ENCODE measurements at regions not wholly inside any gene's neighbourhood (a gene's known extent, or its start where the extent isn't known, plus 50 kb on each side); places are given as distances from the start of the nearest gene placed in this dataset.

- H3K36me3 ChIP-seq, result no peaks in the 10 kb centered on the region
- no peak overlapping the region for H3K27ac ChIP-seq
- no peak for TF ChIP-seq POLR2A (IDR thresholded peaks at IDR 0.05)
- TF ChIP-seq EP300 (IDR thresholded peaks at IDR 0.05), result no peak
- TF ChIP-seq CTCF (IDR thresholded peaks at IDR 0.05), result no peak
- H3K27me3 ChIP-seq, result no peaks in the 10 kb centered on the region
- H3K9me3 ChIP-seq, result no peaks in the 10 kb centered on the region
- H3K4me3 ChIP-seq, result no peak overlapping the region
- peak in 1 of 2 donors; percentile 59 for DNase-seq
- intact Hi-C loops (cut with DNase I; ENCODE audit: low total_unique reads), result no loop called here
- WGBS, 5 donors, result 57 to 68% (median 62%) methylated on average over 3 of the region's 3 CpGs
- peaks cover 0 to 10% (median 0%) of the 10 kb centered on the region in 4 donors for H3K4me1 ChIP-seq
These were observed 396.4 kb upstream of the TNP1 start for GRCh38 chr2:217256251-217256650.

GRCh38 chr2:217254111-217254510, 394.2 kb upstream of the TNP1 start:
- no peaks in the 10 kb centered on the region for H3K9me3 ChIP-seq
- WGBS, 5 donors, result 71 to 86% (median 81%) methylated on average over 2 of the region's 2 CpGs

GRCh38 chr2:217252181-217252580, 392.3 kb upstream of the TNP1 start:
- no peaks in the 10 kb centered on the region for H3K36me3 ChIP-seq
- TF ChIP-seq POLR2AphosphoS5 (IDR thresholded peaks at IDR 0.05) (no peak), POLR2A (IDR thresholded peaks at IDR 0.05) (no peak), EP300 (IDR thresholded peaks at IDR 0.05) (no peak), CTCF (IDR thresholded peaks at IDR 0.05) (no peak)
- H3K9me3 ChIP-seq, result no peaks in the 10 kb centered on the region
- H3K27ac ChIP-seq, result peak overlapping the region in 1 of 5 donors; percentile 84
- DNase-seq, result no peak
- 86 to 95% (median 94%) methylated on average over 4 of the region's 4 CpGs for WGBS, 5 donors
- intact Hi-C loops (cut with DNase I; ENCODE audit: low total_unique reads), result no loop called here
- H3K4me1 ChIP-seq, result peaks cover 10 to 48% (median 27%) of the 10 kb centered on the region in 4 donors
- peaks cover 0 to 5% (median 0%) of the 10 kb centered on the region in 3 donors for H3K27me3 ChIP-seq
- no peak overlapping the region for H3K4me3 ChIP-seq

More at GRCh38 chr2:217254111-217254510, 394.2 kb upstream of the TNP1 start:
- H3K4me1 ChIP-seq, result peaks cover 0 to 29% (median 12%) of the 10 kb centered on the region in 4 donors
- no peak overlapping the region for H3K4me3 ChIP-seq
- DNase-seq, result no peak
- TF ChIP-seq POLR2A (IDR thresholded peaks at IDR 0.05) (no peak), EP300 (IDR thresholded peaks at IDR 0.05) (no peak), POLR2AphosphoS5 (IDR thresholded peaks at IDR 0.05) (no peak), CTCF (IDR thresholded peaks at IDR 0.05) (no peak)
- no peaks in the 10 kb centered on the region for H3K36me3 ChIP-seq
- intact Hi-C loops (cut with DNase I; ENCODE audit: low total_unique reads), result no loop called here
- H3K27me3 ChIP-seq, result no peaks in the 10 kb centered on the region
- H3K27ac ChIP-seq, result no peak overlapping the region

- Histone ChIP-seq H3K9me3 (no peaks in the 10 kb centered on the region), H3K36me3 (no peaks in the 10 kb centered on the region), H3K27me3 (peaks cover 0 to 5% (median 0%) of the 10 kb centered on the region in 3 donors), H3K4me1 (peaks cover 10 to 43% (median 28%) of the 10 kb centered on the region in 4 donors), H3K27ac (peak overlapping the region in 4 of 5 donors; percentile 73 to 84 (median 76)), H3K4me3 (no peak overlapping the region)
- intact Hi-C loops (cut with DNase I; ENCODE audit: low total_unique reads), result no loop called here
- peak in 1 of 2 donors; percentile 82 for DNase-seq
- 56 to 73% (median 65%) methylated on average over 4 of the region's 4 CpGs for WGBS, 5 donors
- TF ChIP-seq CTCF (IDR thresholded peaks at IDR 0.05) (no peak), POLR2A (IDR thresholded peaks at IDR 0.05) (no peak), EP300 (IDR thresholded peaks at IDR 0.05) (peak; percentile 97), POLR2AphosphoS5 (IDR thresholded peaks at IDR 0.05) (peak in 2 of 3 donors; percentile 21 to 91)
These were observed 390.2 kb upstream of the TNP1 start for GRCh38 chr2:217250013-217250524.
